GM18867 (cell line): ENCODE measurements at regions not wholly inside any gene's neighbourhood (a gene's known extent, or its start where the extent isn't known, plus 50 kb on each side); places are given as distances from the start of the nearest gene placed in this dataset.

Experiments used
- ATAC-seq: cut with Tn5 transposase; IDR thresholded peaks from one replicate; pipeline ENCODE4 v1.9.1; 2021; ENCODE audit warnings: mild to moderate bottlenecking, moderate library complexity; ENCODE audit not compliant: unreplicated experiment

DNA sequence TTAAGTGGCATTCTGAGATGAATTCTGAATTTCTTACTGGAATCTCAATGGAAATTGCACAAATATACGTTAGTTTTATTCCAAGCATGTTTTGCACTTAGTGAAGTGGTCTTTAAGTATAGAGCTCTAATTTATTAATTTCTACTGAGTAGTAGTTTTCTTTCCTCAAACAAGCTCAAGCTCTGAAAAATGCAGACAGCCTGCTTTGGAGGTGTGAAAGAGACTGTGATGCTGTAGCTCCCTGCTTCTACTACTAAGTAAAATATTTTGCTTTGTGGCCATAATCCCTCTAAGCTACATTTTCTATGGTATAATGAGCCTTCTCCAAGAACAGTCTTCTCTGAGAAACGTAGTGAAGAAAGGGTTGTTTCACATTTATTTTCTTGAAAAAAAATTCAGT lies 243.5 kb upstream of the HS3ST5 start:
- no peak for ATAC-seq

DNA sequence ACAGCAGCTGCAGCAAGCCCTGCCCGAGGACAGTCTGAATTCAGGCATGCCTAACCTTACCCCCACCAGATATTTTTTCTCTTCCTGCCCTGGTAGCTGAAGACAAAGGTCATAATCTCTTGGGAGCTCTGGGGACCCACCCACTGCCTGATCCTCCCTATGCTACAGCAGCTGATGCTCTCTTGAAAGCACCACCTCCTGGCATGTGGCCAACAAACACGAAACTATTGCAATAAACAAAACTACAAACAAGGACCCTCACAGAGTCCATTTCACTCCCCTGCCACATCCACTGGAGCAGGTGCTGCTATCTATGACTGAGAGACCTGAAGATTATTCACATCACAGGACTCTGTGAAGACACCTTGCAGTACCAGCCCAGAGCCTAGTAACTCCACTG lies 238.5 kb upstream of the HS3ST5 start:
- no peak for ATAC-seq

DNA sequence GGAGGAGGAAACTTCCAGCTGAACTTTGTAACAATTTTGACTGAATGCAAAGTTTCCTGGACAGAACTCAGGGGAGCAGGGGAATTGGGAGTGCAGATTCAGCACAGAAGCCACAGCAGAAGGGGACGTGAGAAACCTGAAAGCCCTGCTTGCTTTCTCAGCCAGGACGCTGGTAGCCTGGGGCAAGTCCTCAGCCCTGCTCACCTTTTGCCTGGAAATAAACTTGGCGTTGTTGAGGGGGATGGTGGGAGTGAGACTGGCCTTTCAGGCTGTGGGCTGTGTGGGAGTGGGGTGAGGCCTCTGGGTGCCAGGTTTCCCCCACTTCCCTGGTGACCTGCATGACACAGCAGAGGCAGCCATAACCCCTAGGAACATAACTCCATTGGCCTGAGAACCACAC lies 238.1 kb upstream of the HS3ST5 start:
- ATAC-seq: no peak

DNA sequence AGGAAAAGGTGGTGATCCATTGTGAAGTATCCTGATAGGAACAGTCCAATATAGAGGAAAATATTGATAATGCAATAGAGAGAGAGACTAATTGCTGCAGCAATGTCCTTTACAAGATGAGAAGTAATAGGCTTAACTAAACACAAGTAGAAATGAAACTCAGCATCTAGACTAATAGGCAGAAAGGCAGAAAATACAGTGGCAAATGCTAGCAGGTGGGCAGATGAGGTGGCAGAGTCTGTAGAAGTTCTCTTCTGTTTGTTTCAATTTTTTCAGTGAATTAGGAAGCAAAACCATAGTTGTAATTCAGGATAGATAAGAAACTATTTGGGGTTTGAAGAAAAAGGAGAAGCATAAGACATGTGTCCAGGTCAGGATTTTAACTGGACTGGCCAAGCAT lies 236.7 kb upstream of the HS3ST5 start:
- ATAC-seq: no peak

DNA sequence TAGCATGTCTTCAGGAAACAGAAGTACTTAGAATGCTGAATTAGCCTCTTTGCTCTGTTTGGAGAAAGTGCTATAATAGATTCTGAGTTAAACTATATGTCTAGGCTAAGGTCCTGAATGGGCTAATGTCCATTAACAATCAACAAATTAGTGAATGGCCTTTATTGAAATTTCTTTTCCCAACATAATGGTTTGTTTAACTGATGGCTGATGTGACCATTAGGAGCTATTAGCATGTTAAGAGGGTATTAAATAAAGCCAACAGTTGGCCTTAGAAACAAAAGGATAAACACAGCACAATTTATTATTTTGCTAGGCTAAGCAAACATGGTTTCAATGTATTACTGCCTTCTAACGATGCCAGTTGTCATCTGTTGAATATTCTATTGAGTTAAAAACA lies 234.3 kb upstream of the HS3ST5 start:
- ATAC-seq: no peak

DNA sequence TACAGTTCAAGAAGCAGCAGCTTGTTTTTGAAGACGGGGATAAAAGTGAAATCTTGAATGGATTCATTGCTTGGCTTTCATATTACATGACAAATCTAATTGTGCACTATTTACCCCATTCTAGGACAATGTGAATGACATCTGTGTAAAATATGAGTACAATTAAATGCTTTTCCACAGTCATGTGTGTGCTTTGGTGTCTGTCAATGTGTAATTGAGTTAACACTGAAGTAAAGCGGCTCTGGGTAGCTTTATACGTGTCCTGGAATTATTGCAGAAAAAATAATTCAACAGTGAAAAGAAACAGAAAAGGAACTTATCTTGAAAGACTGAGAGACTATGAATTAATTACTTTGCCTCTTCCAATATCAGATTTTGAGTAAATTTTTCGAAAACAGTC lies 233.5 kb upstream of the HS3ST5 start:
- no peak for ATAC-seq

DNA sequence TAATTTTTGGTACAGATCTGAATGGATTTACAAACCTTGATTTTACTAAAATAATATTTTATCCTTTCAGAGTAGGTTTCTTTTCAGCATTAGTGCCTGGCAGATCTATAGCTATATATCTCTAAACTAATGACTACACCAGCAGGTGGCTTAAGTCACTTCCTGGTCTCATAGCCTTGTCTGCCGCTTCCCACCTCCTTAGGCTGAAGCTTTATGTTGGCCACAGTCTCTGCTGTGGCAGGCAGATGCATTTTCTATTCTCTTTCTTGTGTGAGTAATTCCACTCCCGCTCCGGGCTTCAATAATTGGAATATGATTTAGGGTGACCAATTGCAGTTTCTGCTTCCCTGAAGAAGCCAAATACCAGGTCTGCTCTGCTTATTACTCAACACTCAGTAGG lies 226.8 kb upstream of the HS3ST5 start:
- no peak for ATAC-seq

DNA sequence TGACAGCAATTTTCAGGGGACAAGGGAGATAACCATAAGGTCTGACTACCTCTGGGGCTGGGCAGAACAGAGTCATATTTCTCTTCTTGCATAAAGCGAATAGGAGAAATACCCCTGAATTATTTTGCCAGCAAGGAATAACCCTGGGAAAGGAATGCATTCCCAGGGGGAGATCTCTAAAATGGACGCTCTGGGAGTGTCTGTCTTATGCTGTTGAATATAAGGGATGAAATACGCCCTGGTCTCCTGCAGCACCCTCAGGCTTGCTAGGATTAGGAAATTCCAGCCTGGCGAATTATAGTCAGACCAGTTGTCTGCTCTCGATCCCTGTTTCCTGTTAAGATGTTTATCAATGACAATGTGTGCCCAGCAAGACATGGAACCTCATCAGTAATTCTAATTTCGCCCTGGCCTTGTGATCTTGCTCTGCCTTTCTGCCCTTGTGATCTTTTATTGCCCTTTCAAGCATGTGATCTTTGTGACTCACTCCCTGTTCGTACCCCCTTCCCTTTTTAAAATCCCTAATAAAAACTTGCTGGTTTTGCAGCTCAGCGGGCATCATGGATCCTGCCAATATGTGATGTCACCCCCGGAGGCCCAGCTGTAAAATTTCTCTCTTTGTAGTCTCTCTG lies 221.6 kb upstream of the HS3ST5 start:
- no peak for ATAC-seq

DNA sequence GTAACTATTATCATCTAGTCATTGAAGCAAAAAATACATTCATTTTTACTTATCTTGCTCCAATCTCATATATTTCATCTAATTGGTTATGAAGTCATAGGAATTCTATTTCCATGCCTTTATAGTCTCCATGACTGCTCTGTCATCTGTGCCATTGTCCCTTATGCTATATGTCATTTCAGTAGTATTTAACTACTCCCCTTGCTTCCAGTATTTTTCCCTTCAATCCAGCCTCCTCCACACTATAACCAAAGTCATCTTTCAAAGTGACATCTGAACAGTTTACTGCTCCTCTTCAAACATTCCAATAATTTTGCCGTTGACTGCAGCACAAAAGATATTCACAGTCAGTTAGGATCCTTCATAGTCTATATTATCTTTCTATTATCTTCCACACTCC lies 216.6 kb upstream of the HS3ST5 start:
- no peak for ATAC-seq

DNA sequence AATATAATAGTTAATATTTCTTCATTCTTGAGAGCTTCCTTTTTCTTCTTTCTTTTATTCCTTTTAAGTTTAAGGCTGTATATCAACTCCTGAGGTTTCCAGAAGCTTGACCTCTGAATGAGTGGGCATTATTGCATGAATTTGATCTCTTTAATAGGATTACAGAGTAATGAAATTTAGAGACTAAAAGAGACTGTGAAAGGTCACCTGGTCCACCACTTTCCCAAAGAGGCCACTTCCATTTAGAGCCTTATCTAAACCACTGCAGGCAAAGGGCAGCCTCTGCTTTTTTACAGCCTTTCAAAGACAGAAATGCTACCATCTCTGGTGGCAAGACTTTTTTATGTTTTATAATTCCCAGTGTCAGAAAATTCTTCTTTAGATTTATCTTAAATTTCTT lies 215.3 kb upstream of the HS3ST5 start:
- no peak for ATAC-seq

DNA sequence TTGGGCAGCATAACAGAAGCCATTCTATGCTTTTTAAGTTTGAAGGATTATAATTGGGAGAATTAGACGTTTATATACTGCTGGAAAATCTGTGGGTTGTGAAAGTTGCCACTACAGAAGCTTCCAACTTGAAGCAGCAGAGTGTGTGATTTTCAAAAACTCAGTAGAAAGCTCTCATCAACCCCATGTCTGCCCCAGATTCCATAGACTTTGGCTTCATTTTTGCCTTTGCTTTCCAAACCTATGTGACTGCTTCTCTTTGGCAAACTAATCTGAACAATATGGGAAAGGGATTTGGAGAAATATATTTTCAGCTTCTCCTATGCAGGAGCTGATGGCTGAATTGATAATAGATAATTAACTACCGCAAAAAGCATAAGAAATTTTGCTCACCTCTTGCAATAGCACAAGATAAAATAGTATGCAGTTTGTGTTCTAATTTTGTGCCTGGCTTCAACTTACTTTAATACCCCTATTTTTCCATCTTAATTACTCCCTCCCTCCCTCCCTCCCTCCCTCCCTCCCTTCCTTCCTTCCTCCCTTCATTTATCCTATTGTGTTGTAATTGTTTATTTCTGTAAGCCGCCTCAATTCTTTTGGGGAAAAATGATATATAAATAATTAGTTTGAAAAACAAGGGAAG lies 214.1 kb upstream of the HS3ST5 start:
- ATAC-seq: no peak

DNA sequence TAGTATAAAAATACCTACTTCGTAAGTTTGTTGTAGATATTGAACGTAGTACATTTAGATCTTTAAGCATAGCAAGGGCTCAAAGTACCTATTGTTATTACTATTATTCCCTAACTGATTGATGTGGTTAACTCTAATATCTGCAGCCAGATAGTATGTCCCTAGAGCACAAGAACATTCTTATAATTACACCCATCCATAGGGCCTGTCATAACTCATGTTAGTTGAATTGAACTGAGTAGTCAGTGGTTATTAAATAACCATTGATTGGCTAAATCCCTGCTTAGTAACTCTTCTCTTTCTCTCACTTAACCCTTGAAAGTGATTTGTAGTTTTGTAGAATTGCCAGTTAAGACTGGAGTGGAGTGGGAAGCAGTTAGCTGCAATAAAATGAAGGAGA lies 207.5 kb upstream of the HS3ST5 start:
- no peak for ATAC-seq

DNA sequence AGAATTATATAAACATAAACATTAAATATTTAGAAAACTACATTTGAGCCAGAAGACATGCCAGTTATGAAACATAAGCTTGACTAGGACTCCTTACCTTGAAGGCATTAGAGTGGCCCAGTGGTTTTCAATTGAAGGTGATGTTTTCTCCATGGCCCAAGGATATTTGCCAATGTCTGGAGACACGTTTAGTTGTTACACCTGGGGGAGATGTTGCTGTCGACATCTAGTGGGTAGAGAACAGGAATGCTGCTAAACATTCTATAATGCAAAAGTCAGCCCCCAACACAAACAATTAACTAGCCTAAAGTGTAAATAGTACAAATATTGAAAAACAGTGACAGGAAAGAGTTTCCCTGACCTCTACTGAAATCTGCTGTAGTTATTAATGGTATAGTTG lies 200.9 kb upstream of the HS3ST5 start:
- no peak for ATAC-seq

DNA sequence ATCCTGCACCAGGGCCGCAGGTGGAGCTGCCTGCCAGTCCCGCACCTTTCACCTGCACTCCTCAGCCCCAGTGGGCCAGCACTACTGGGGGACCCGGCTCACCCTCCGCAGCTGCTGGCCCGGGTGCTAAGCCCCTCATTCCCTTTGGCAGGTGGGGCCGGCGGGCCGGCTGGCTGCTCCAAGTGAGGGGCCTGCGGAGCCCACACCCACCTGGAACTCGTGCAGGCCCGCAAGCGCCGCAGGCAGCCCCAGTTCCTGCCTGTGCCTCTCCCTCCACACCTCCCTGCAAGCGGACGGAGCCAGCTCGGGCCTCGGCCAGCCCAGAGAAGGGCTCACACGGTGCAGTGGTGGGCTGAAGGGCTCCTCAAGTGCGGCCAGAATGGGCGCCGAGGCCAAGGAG lies 199.0 kb upstream of the HS3ST5 start:
- no peak for ATAC-seq

DNA sequence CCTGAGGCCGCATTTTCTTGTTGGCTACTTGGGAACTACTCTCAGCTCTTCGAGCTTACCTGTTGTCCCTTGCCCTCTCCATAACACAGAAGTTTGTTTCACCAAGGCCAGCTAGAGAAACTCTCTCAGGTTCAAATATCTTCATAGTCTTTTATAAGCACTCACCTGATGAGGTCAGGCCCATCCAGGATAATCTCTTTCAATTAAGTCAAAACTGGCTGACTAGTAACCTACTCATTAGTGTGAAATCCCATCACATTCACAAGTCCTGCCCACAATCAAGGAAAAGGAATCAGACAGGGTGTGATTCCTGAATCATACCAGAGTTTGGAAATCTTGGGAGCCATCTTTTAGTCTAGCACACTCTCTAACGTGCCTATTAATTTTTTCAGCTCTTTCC lies 195.2 kb upstream of the HS3ST5 start:
- ATAC-seq: no peak

DNA sequence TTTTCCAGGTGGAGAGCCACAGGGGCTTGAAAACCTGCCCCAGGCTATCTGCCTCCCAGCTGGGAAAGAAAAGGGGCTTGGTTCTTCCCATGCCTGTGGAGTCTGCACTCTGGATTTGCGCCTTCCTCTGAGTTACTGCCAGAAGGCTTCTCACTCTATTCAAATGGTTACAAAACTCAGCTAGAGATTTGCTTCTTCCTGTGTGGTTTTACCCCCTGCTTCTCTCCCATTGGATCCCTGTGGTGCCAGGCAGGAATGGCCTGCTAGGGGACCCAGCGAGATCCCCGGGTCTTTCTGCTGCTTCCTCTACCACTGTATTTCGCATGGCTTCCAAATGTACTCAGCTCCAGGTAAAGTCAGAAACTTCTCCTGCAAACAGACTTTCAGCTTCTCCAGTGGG lies 192.0 kb upstream of the HS3ST5 start:
- ATAC-seq: no peak

DNA sequence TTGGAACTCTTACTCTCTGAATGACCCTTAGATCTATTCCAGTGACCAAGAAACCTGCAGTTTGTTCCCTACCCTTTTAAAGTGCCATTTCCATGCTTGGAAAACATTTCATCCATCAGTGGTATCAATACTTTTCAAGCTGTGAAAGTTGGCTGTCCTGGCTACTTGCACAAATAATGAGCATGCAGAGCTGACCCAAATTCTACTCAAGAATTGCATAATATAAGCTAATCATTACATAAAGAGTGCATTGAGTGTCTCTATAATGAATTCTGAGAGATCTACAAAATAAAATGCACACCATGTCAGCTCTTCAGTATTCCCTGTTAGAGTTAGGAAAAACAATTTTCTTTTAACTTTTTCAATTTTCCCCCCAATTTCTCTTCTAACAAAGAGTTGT lies 181.3 kb upstream of the HS3ST5 start:
- ATAC-seq: no peak

DNA sequence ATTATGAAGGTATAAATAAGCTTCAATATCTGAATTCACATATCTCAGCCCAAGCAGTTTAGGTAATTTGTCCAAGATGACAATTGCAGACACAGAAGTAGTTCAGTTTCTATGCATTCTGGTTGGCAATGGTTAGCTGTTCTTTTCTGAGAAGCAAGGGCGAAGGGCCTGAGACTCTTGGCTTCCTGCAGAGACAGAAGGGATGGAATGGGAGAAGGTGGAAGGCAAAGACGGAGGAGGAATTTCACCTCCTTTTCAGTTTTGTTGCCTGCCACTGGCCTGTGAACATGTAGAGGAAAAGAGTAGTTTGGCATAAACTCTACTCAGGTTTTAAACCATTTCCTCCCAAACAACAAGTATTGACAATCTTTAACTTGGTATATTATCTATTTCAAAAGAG lies 180.7 kb upstream of the HS3ST5 start:
- no peak for ATAC-seq

DNA sequence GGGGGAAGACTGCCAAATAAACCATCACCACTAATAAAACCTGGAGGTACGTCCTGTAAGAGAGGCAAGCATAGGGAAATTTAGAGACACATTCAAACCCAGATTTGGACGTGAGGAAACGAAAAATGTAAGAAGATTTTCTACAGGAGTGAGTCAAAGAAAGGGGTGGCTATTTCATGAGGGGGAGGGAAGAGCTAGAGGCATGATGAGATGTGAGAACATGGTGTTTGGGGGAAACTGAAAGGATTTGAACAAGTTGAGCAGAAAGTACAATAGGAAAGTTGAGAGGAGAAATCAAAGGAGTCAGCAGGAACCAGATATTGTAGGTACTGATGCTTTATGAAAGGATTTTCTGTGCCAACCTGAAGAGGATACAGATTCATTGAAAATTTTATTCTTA lies 179.1 kb upstream of the HS3ST5 start:
- no peak for ATAC-seq

DNA sequence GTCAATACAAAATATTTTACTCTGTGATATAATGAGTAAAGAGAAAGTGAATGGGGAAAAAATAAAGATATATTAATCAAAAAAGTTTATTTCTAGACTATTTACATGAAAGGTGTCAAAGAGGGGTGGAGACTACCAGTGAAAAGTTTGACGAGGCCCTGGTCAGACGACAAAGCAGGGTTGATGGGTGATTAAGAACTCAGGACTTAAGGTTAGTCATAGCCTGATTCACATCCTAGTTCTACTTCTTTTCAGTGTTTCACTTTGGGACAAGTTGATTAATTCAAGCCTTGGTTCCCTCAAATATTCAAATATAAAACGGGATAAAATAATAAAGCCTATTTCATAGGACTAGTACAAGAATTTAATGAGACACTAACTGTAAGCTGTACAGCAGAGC lies 178.2 kb upstream of the HS3ST5 start:
- ATAC-seq: no peak

DNA sequence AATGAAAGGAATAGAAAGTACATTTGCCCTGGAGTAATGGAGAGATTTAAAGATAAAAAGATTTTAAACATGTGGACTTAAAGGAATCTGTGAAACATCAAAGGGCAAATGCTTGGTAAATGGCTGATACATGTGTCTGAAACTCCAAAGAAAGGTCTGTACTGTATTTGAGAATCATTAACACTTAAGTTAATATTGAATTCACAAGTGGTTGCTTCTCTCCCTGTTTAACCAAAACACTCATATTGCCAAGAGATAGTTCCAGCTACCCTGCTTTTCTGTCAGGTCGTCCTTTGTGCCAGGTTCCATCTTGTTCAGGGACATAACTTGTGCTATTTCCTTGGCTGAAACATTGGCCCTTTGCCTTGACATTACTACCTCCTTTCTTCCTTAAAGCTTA lies 171.3 kb upstream of the HS3ST5 start:
- ATAC-seq: no peak

DNA sequence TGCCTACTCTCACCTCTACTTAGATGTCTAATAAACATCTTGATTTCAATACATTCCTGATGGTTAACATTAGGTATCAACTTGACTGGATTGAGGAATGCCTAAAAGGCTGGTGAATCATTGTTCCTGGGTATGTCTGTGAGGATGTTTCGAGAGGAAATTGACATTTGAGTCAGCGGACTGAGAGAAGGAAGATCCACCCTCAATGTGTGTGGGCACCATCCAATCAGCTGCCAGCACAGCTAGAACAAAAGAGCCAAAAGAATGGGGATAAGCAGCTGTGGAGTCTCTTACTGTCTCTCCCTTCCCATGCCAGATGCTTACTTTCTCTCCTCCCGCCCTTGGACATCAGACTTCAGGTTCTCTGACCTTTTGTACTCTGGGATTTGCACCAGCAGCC lies 128.6 kb upstream of the HS3ST5 start:
- no peak for ATAC-seq

DNA sequence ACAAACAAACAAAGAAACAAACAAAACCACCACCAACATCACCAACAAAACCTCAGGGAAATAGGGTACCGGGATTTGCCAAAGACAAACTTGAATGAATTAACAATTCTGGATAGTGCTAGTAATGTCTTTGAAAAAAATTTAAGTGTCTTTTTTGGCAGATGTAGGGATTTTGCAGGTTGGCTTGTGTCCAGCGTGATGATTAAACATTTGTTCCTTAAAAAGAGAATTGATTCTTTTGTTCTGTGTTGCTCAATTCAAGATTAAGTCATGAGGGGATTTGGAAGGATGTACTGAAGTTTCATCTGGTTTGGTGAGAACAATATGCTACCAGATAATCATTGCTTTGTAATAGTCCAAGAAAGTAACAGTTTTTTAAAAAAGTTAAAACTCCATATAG lies 125.1 kb upstream of the HS3ST5 start:
- no peak for ATAC-seq
